Non-pigmented ciliary epithelial cell (primary cell): ENCODE measurements at regions not wholly inside any gene's neighbourhood (a gene's known extent, or its start where the extent isn't known, plus 50 kb on each side); places are given as distances from the start of the nearest gene placed in this dataset.
"Not testable (repeated sequence)": the region's sequence is repeated elsewhere in the genome, so short reads cannot be mapped to it uniquely, and the experiment has no call there.

Experiments used
- DNase-seq: peaks from one replicate; pipeline ENCODE4 v3.0.0-alpha.2; 2010; ENCODE audit warnings: low read depth

- DNase-seq = no peak
Measured at GRCh38 chr1:22332424-22332717, 119.3 kb upstream of the ZBTB40 start.

- DNase-seq = no peak
Measured at GRCh38 chr1:22332795-22333499, 118.7 kb upstream of the ZBTB40 start.

GRCh38 chr1:22333516-22334121 lies 118.0 kb upstream of the ZBTB40 start:
- DNase-seq = no peak

DNA sequence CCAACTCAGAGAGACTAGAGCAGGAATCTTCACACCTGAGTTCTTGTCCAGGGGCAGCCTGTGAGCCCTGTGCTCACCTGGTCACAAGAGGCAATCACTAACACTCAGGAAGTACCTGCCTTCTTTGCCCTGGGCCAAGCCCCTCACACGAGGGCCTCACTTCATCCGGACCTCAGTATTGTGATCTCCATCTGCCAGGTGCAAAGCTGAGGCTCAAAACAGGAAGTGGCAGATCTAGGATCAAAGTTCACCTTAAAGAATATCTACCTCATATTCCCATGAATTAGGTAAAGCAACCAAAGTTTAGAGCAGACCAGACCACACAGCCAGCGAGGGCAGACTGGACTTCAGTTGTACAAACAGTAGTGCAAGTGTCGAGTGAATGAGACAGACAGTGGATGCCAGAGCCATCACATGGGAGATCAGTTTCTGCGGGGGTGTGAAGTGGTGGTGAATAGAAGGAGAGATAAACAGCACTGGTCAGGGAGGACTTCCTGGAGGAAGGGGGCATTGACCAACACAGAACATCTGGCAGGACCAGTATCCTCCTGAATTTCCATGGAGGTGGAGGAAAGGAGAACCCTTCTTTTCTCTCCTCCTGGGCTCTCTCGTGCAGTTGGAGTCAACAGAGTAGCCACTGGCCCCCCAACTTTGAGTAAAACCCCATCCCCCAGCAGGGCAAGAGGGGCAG lies 116.6 kb upstream of the ZBTB40 start:
- no peak for DNase-seq

- DNase-seq = not testable (repeated sequence)
Measured at GRCh38 chr1:22336274-22336673, 115.4 kb upstream of the ZBTB40 start.

DNA sequence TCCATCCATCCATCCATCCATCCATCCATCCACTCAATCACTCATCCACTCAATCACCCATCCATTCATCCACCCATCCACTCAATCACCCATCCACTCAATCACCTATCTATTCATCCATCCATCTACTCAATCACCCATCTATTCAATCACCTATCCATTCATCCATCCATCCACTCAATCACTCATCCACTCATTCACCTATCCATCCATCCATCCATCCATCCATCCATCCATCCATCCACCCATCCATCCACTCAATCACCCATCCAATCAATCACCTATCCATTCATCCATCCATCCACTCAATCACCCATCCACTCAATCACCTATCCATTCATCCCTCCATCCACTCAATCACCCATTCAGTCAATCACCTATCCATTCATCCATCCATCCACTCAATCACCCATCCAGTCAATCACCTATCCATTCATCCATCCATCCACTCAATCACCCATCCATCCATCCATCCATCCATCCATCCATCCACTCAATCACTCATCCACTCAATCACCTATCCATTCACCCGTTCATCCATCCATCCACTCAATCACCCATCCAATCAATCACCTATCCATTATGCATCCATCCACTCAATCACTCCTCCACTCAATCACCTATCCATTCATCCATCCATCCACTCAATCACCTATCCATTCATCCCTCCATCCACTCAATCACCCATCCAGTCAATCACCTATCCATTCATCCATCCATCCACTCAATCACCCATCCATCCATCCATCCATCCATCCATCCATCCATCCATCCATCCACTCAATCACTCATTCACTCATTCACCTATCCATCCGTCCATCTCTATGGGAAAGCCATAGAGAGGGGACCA lies 114.7 kb upstream of the ZBTB40 start:
- not testable (repeated sequence) for DNase-seq

DNA sequence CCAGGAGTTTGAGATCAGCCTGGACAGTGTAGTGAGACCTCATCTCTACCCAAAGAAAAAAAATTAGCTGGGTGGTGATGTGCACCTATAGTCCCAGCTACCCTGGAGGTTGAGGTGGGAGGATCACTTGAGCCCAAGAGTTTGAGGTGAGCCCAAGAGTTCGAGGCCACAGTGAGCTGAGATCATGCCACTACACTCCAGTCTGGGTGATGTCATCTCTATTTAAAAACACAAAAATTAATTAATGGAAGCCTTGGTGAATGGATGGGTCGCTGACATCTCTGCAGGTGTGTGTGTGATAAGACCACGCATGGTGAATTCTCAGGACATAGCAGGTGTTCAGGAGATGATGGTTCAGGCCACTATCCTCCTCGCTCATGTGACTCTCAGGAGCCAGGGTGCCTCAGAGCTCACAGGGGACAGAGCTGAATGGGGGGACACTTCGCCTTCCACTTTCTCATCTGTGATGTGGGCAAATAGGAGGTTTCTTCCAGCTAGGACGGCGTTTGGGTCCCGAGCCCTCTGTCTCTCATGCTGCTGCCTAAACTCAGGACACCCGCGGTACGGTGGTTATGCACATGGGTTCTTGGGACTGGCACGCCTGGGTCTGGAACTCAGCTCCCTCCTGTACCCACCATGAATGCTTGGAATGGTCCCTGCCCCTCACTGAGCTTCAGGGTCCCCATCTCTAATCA lies 113.4 kb upstream of the ZBTB40 start:
- DNase-seq = no peak

DNA sequence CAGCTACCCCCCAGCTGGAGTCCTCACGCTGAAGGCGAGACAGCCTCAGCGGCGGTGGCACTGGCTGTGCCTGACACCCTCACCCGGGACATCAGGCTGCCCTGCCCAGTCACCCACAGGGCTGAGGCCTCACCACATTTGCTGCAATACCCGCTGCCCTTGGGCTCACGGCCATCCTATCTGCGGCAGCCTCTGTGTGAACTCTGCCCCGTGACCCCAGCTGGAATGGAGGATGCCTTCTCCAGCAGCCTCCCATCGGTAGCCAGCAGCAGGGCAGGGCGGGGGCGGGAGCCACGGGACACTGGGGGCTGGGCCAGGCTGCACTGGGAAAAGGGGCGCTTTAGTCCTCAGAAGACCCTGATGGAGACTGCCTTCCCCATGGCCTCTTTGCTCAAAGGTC lies 112.4 kb upstream of the ZBTB40 start:
- no peak for DNase-seq

- DNase-seq = no peak
Measured at GRCh38 chr1:22340066-22340465, 111.6 kb upstream of the ZBTB40 start.

DNA sequence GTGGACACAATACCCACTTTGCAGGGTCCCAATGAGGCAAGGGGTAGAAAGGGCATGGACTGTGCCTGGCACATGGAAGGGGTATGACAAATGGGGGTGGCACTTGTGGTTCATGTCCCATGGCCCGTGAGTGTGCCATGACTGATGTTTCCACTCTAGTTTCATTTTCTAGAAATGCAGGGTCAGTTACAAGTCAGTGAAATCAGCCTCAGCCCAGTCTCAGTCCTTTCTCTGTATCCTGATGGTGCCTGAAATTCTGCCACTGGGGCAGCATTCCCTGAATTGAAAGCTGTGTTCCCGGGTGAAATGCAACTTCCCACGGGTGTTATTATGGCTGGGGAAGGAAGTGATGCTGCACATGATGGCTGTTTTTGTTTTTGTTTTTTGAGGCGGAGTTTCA lies 110.8 kb upstream of the ZBTB40 start:
- DNase-seq = no peak

GRCh38 chr1:22341791-22342605 lies 109.7 kb upstream of the ZBTB40 start:
- DNase-seq = no peak

DNA sequence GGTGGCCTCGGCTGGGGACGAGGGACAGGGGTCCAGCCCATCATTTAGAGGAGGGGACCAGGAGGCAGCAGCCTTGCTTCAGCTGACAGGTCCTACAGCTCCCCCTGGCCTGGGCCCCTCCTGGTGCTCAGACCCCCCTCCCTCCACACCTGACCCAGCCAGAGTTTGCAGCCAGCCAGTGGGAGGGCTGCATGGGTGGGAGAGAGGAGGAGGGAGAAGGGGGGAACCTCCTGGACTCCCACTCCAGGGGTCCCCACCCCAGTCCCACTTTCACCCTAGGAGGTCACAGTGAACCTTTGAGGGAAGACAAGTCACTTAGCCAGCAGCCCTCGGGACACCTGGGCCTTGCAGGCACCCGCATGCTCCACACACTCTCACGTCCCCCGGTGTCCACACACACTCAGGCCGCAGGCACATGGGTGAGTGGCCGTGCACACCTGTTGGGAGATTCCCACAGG lies 108.9 kb upstream of the ZBTB40 start:
- no peak for DNase-seq

GRCh38 chr1:22343456-22344328 lies 108.0 kb upstream of the ZBTB40 start:
- DNase-seq = no peak

DNA sequence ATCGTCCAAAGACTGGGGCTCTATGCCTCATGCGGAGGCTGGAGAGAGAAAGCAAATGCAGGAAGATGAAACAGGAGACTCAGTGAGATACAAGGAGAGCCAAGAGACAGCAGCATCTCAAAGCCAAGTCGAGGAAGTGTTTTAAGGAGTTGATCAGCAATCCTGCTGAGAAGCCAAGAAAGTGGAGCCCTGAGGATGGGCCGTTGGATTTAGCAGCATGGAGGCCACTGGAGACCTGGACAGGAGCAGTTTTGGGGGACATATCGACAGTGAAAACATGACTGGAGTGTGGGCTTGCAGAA lies 107.4 kb upstream of the ZBTB40 start:
- no peak for DNase-seq

GRCh38 chr1:22344851-22345560 lies 106.6 kb upstream of the ZBTB40 start:
- DNase-seq = no peak

GRCh38 chr1:22347854-22348760 lies 103.5 kb upstream of the ZBTB40 start:
- no peak for DNase-seq

- no peak for DNase-seq
Measured at GRCh38 chr1:22349362-22350043, 102.1 kb upstream of the ZBTB40 start.
